GM13976 (cell line): ENCODE measurements at regions not wholly inside any gene's neighbourhood (a gene's known extent, or its start where the extent isn't known, plus 50 kb on each side); places are given as distances from the start of the nearest gene placed in this dataset.

Experiments
- DNase-seq: peaks from one replicate; pipeline ENCODE4 v3.0.0; 2012; ENCODE audit warnings: low spot score
- CTCF ChIP-seq: IDR thresholded peaks from 2 replicates; pipeline ENCODE4 v1.5.1; 2012; ENCODE audit warnings: borderline replicate concordance, mild to moderate bottlenecking; ENCODE audit not compliant: insufficient read depth; ENCODE audit errors: extremely low read depth, missing control alignments, control extremely low read depth
- in situ Hi-C: fragments of 300-500 bp; cut with MboI; formaldehyde crosslinking; loops from one replicate; pipeline ENCODE4 v1.12.0; 2022; ENCODE audit warnings: low sequenced_read_pairs, mixed read lengths, inconsistent platforms; ENCODE audit not compliant: unreplicated experiment

DNA sequence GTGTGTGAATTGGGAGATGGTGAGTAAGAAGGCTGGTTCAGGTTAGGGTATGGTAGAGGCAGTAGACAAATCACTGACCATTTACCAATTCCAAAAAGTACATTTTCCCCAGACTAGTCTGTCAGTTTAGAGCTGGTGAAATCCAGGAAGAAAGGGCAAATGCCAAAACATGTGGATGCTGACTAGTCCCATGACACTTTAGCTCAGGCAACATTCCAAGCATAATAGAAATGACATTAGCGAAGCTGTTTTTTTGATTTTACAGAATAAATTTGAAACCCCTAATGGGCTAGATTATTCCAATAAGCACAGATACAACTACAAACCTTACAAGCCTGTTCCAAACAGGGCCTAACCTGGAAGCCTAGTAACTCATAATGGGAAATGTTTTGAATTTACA is 884.2 kb downstream of the FLRT2 start:
- no peak for DNase-seq

DNA sequence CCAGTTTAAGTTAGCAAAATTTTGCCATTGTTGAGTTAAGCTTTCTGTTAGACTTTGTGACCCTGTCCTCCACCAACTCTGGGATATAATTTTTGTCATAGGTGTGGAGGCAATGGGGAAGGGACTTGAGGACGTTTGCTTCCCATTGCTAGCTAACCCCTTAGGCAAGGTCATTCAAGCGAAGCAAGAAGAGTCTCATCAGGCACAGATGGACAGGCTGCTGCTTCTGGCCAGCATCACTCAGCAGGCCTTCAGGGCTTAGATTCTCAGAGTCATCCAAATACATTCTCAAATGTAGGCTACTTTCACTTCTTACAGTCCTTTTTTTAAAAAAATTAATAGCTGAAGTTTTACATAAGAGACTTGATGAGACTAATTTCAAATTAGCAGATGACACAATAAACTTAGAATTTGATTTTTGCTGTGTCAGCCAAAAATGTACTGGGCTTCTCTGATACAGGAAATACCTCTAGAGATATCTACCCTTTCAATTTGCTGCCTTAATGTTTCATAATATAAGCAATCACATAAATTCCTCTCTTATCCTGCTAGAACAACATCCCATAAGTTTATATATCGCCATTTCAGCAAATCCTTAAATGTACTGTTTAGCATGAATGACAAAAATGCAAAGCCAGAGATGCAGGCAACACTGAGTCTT is 875.2 kb downstream of the FLRT2 start:
- no peak for TF ChIP-seq CTCF
- in situ Hi-C loops, result no loop called here
- no peak for DNase-seq

More for the DNA sequence above, 884.2 kb downstream of the FLRT2 start:
- in situ Hi-C loops, result no loop called here
- TF ChIP-seq CTCF, result no peak

GRCh38 chr14:86404425-86404824 is 874.5 kb downstream of the FLRT2 start:
- no peak for DNase-seq
- in situ Hi-C loops, result no loop called here
- no peak for TF ChIP-seq CTCF

DNA sequence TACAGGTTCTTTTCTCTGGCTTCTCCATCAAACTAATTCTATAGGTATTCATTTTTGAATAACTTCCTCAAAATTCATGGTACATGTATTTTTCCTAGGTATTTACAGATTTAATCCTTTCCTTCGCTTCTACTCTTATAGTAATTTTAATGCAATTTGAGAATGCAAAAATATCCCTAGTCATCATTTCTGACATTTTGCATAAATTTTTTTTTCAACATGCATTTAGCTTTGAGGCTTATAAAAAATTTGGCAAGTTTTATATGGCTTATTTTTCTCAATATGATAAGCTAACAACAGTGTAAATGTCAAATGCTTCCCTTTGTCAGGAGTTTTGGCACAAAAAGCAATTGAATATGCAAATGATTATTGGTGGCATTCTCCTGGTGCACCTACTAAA is 872.6 kb downstream of the FLRT2 start:
- in situ Hi-C loops, result no loop called here
- TF ChIP-seq CTCF, result no peak
- DNase-seq, result no peak

DNA sequence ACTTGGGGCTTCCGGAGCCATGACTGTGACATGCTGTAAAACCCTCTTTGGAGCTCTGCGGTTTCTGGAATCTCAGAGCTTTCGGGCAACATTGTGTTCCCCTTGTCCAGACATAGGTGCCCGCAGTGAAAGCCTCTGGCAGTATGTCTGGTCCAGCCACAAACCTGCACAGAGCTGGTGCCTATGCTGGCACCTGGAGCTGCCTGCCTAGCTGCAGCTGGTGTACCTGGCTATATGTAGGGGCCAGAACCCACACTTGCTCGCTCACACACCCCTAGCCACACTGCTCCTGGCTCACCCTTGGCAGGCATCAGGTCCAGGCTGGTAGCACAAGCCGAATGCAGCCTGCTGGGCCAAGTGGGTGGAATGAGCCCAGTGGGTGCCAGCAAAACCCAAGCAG is 861.1 kb downstream of the FLRT2 start:
- no peak for DNase-seq
- TF ChIP-seq CTCF, result no peak
- in situ Hi-C loops, result no loop called here

- no peak for DNase-seq
- no peak for TF ChIP-seq CTCF
- in situ Hi-C loops, result no loop called here
Observed at GRCh38 chr14:86388216-86388615, 858.3 kb downstream of the FLRT2 start.
